ENCODE measurements at regions not wholly inside any gene's neighbourhood (a gene's known extent, or its start where the extent isn't known, plus 50 kb on each side); places are given as distances from the start of the nearest gene placed in this dataset.

DNA sequence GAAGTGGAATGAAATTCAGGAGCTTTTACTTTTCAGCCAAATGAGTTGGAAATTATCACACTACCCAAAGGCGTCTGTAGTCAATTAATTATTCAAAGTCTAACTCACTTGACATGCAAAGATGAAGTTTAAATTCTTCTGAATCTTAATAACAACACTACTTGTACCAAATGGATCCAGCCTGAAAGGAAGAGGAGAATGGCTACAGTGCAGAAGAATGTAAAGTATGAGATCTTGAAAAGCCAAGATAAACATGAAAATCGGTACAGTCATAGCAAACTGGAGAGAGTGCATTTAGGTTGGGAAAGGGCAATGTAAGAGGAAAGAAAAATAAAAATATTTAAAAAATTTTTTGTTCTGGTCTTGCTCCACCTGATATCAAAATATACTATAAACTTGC, 195.5 kb downstream of the SIM1 start:
- no peak for TF ChIP-seq CTCF (IDR thresholded peaks at IDR 0.05; ENCODE audit: low read depth, low read length)

GRCh38 chr6:100268326-100268725, 196.4 kb downstream of the SIM1 start:
- no peak for DNase-seq (ENCODE audit: extremely low read depth, low read depth)
- no peak for TF ChIP-seq CTCF (IDR thresholded peaks at IDR 0.05; ENCODE audit: low read depth, low read length)

More for the DNA sequence above, 195.5 kb downstream of the SIM1 start:
- no peak for DNase-seq (ENCODE audit: extremely low read depth, low read depth)

DNA sequence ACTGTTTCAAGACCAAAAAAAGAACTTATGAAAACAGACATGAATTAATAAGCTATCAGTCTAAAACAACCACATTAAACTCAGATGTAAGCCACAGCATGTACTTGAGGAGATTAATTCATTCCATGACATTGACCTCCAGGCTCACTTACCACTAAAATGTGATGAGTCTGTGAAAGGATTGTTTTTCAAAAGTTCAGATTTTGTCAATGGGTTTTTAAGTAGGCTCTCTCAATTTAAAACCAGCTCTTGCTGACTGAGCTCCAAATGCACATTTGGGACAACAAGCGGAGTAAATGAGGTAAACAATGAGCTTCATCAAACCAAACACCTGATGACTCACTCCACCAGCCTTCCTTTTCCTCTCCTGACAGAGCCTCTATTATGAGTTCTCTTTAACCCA, 197.0 kb downstream of the SIM1 start:
- no peak for DNase-seq (ENCODE audit: extremely low read depth, low read depth)
- TF ChIP-seq CTCF (IDR thresholded peaks at IDR 0.05; ENCODE audit: low read depth, low read length), result no peak

DNA sequence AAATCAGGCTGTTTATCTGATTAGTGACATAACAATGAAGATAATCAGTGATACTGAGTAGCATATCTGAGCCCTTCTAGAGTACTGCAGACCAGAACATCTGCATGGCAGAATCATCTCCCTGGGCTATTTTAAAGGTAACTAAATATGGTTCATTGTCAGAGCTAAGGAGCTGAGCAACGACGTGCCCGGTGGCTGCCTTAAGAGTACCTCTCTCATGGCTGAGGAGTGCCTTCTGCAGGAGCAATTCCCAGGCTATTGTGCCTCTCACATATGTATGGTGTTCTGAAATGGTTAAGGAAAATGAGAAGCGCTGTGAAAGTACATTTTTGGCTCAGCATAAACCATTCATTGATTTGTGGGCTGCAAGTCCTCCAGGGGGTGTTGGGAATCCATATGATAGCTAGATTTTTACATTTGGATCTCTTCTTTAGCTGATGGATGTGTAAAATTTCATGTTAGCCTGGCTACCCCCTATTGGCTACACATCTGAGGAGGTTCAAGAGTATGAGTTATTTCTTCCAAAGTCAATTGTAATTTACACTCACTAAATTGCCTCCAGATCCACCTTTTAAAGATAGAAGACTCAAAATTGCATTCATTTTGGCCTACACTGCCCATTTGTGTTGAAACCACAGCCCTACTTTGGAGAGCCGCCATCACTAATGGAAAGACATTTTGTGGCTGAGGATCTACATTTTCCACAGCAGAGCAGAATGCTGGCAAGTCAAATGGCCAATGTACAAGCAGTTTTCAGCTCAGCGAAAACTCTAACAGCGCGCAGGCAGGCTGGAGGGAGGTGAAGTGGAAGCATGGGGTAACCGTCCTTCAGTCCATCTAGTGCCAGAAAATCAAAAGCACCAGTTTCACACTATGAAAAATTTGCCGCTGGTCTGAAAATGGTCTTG, 198.0 kb downstream of the SIM1 start:
- TF ChIP-seq CTCF (IDR thresholded peaks at IDR 0.05; ENCODE audit: low read depth, low read length), result no peak
- no peak for DNase-seq (ENCODE audit: extremely low read depth, low read depth)

GRCh38 chr6:100262086-100262485, 202.6 kb downstream of the SIM1 start:
- no peak for DNase-seq (ENCODE audit: extremely low read depth, low read depth)
- TF ChIP-seq CTCF (IDR thresholded peaks at IDR 0.05; ENCODE audit: low read depth, low read length), result no peak

GRCh38 chr6:100261486-100261885, 203.2 kb downstream of the SIM1 start:
- no peak for DNase-seq (ENCODE audit: extremely low read depth, low read depth)
- no peak for TF ChIP-seq CTCF (IDR thresholded peaks at IDR 0.05; ENCODE audit: low read depth, low read length)

- no peak for DNase-seq (ENCODE audit: extremely low read depth, low read depth)
- TF ChIP-seq CTCF (IDR thresholded peaks at IDR 0.05; ENCODE audit: low read depth, low read length), result no peak
These were observed 204.1 kb downstream of the SIM1 start for GRCh38 chr6:100260584-100260983.

All from AG09319 (cell line).